HepG2 (cell line): ENCODE measurements at regions not wholly inside any gene's neighbourhood (a gene's known extent, or its start where the extent isn't known, plus 50 kb on each side); places are given as distances from the start of the nearest gene placed in this dataset.

ENCODE experiments used
- ARID2 ChIP-seq: sonication (generic); formaldehyde crosslinking; IDR thresholded peaks from 2 replicates; pipeline ENCODE4 v1.8.1; 2022; ENCODE audit warnings: mild to moderate bottlenecking, missing genetic modification reagents, borderline replicate concordance
- BRD4 ChIP-seq: sonication (generic); formaldehyde crosslinking; IDR thresholded peaks from 2 replicates; pipeline ENCODE4 v1.4.0; 2020; ENCODE audit warnings: missing genetic modification reagents
- CTCF ChIP-seq: sonication (generic); formaldehyde crosslinking; IDR thresholded peaks from 2 replicates; pipeline ENCODE4 v1.5.0; 2020; ENCODE audit warnings: mild to moderate bottlenecking, missing genetic modification reagents, moderate library complexity
- FOSL2 ChIP-seq: sonication (generic); formaldehyde crosslinking; IDR thresholded peaks from 2 replicates; pipeline ENCODE4 v1.4.0; 2020; ENCODE audit warnings: missing genetic modification reagents
- FOXP1 ChIP-seq, 2 experiments: fragments of 450-650 bp in 1 of 2; IDR thresholded peaks; 2 replicates each; pipeline ENCODE4 v1.6.1; 2017 to 2018; ENCODE audit warnings: antibody characterized with exemption in 1 of 2
- GFI1 ChIP-seq: sonication (generic); formaldehyde crosslinking; IDR thresholded peaks from 2 replicates; pipeline ENCODE4 v1.5.0; 2020; ENCODE audit warnings: missing genetic modification reagents, mild to moderate bottlenecking, borderline replicate concordance
- HNRNPLL ChIP-seq: fragments of 200-400 bp; formaldehyde crosslinking; IDR thresholded peaks from 2 replicates; pipeline ENCODE4 v1.6.1; 2017; ENCODE audit warnings: mild to moderate bottlenecking, low read depth, low read length; ENCODE audit not compliant: poor library complexity, severe bottlenecking
- KDM1A ChIP-seq: IDR thresholded peaks from 2 replicates; pipeline ENCODE4 v1.6.1; 2016; ENCODE audit warnings: missing compliant biosample characterization
- NR1H2 ChIP-seq: sonication (generic); formaldehyde crosslinking; IDR thresholded peaks from 2 replicates; pipeline ENCODE4 v1.8.1; 2022; ENCODE audit warnings: low read depth, missing genetic modification reagents, borderline replicate concordance
- POLR2AphosphoS5 ChIP-seq: IDR thresholded peaks from 2 replicates; pipeline ENCODE4 v1.6.1; 2012; ENCODE audit warnings: low read depth, low read length
- RXRB ChIP-seq: IDR thresholded peaks from 2 replicates; pipeline ENCODE4 v1.6.1; 2016; ENCODE audit warnings: borderline replicate concordance, missing genetic modification reagents, missing compliant biosample characterization
- SMAD3 ChIP-seq: sonication (generic); formaldehyde crosslinking; IDR thresholded peaks from 2 replicates; pipeline ENCODE4 v1.4.0; 2020; ENCODE audit warnings: missing genetic modification reagents
- ZNF629 ChIP-seq: sonication (generic); formaldehyde crosslinking; conservative IDR thresholded peaks from 2 replicates; pipeline ENCODE4 v1.5.0; 2020; ENCODE audit warnings: missing genetic modification reagents
- ZNF83 ChIP-seq: sonication (generic); formaldehyde crosslinking; IDR thresholded peaks from 2 replicates; pipeline ENCODE4 v1.4.0; 2020; ENCODE audit warnings: missing genetic modification reagents, mild to moderate bottlenecking, borderline replicate concordance

GRCh38 chr3:164507886-164508285 lies 570.4 kb downstream of the SI start:
- TF ChIP-seq BRD4 (no peak), ARID2 (CRISPR knock-in tag) (no peak), ZNF83 (CRISPR knock-in tag) (no peak), CTCF (CRISPR knock-in tag) (no peak), ZNF629 (CRISPR knock-in tag) (no peak), HNRNPLL (no peak), FOSL2 (no peak), RXRB (CRISPR knock-in tag) (no peak), POLR2AphosphoS5 (no peak), KDM1A (CRISPR knock-in tag) (no peak), FOXP1 (IDR thresholded peaks at IDR 0.05) (no peak), FOXP1 (CRISPR knock-in tag; IDR thresholded peaks at IDR 0.05) (no peak), SMAD3 (CRISPR knock-in tag) (no peak), GFI1 (CRISPR knock-in tag) (no peak), NR1H2 (CRISPR knock-in tag) (no peak)
